ENCODE measurements at regions not wholly inside any gene's neighbourhood (a gene's known extent, or its start where the extent isn't known, plus 50 kb on each side); places are given as distances from the start of the nearest gene placed in this dataset.

- no peak for TF ChIP-seq POLR2A (IDR thresholded peaks at IDR 0.05; ENCODE audit: low read length)
- no peak for TF ChIP-seq GATA1 (IDR thresholded peaks at IDR 0.05; ENCODE audit: low read depth, low read length)
These were observed 164.2 kb downstream of the VAPA start for GRCh38 chr18:10077986-10078385.

Data from erythroblast (primary cell).